ENCODE measurements at regions not wholly inside any gene's neighbourhood (a gene's known extent, or its start where the extent isn't known, plus 50 kb on each side); places are given as distances from the start of the nearest gene placed in this dataset.

GRCh38 chr17:31591924-31592323, 200.4 kb downstream of the RAB11FIP4 start:
- H3K27me3 ChIP-seq, result no peaks in the 10 kb centered on the region
- no peak overlapping the region for H3K4me3 ChIP-seq
- TF ChIP-seq POLR2A (IDR thresholded peaks at IDR 0.05) (no peak), POLR2AphosphoS5 (IDR thresholded peaks at IDR 0.05) (no peak), EP300 (IDR thresholded peaks at IDR 0.05) (no peak)
- TF ChIP-seq, protein P1, sequence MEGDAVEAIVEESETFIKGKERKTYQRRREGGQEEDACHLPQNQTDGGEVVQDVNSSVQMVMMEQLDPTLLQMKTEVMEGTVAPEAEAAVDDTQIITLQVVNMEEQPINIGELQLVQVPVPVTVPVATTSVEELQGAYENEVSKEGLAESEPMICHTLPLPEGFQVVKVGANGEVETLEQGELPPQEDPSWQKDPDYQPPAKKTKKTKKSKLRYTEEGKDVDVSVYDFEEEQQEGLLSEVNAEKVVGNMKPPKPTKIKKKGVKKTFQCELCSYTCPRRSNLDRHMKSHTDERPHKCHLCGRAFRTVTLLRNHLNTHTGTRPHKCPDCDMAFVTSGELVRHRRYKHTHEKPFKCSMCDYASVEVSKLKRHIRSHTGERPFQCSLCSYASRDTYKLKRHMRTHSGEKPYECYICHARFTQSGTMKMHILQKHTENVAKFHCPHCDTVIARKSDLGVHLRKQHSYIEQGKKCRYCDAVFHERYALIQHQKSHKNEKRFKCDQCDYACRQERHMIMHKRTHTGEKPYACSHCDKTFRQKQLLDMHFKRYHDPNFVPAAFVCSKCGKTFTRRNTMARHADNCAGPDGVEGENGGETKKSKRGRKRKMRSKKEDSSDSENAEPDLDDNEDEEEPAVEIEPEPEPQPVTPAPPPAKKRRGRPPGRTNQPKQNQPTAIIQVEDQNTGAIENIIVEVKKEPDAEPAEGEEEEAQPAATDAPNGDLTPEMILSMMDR (IDR thresholded peaks at IDR 0.05), result no peak
- H3K27ac ChIP-seq, result no peak overlapping the region
- 93 to 100% (median 97%) methylated on average over 2 of the region's 2 CpGs for WGBS, 5 donors
- peaks cover 7 to 27% (median 18%) of the 10 kb centered on the region in 4 donors for H3K4me1 ChIP-seq
- intact Hi-C loops (cut with DNase I; ENCODE audit: low total_unique reads), result no loop called here
- H3K36me3 ChIP-seq, result peaks cover 0 to 25% (median 10%) of the 10 kb centered on the region in 4 donors
- no peaks in the 10 kb centered on the region for H3K9me3 ChIP-seq
- DNase-seq, result no peak

DNA sequence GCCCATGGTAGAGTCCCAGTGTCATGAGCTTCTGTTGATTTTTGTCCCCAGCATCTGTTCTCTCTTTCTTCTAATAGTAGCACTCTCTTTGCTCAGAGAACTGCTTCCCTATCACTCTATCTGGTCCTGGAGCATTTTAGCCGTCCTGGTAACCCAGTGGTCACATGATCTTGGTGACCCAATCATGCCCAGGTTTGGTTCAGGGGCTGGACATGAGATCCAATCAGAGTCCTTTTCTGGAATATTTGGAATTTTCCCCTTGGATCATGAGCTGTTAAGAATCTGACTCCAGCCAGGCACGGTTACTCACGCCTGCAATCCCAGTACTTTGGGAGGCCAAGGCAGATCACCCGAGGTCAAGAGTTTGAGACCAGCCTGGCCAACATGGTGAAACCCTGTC, 197.0 kb downstream of the RAB11FIP4 start:
- DNase-seq, result no peak
- TF ChIP-seq EP300 (IDR thresholded peaks at IDR 0.05) (no peak), POLR2AphosphoS5 (IDR thresholded peaks at IDR 0.05) (no peak), POLR2A (IDR thresholded peaks at IDR 0.05) (no peak)
- TF ChIP-seq, protein P1 (IDR thresholded peaks at IDR 0.05), result no peak
- no peak overlapping the region for H3K4me3 ChIP-seq
- no peaks in the 10 kb centered on the region for H3K27me3 ChIP-seq
- intact Hi-C loops (cut with DNase I; ENCODE audit: low total_unique reads), result no loop called here
- peaks cover 0 to 25% (median 7%) of the 10 kb centered on the region in 4 donors for H3K36me3 ChIP-seq
- 84 to 89% (median 85%) methylated on average over 4 of the region's 4 CpGs for WGBS, 5 donors
- H3K4me1 ChIP-seq, result peaks cover 0 to 24% (median 10%) of the 10 kb centered on the region in 4 donors
- no peak overlapping the region for H3K27ac ChIP-seq
- no peaks in the 10 kb centered on the region for H3K9me3 ChIP-seq

DNA sequence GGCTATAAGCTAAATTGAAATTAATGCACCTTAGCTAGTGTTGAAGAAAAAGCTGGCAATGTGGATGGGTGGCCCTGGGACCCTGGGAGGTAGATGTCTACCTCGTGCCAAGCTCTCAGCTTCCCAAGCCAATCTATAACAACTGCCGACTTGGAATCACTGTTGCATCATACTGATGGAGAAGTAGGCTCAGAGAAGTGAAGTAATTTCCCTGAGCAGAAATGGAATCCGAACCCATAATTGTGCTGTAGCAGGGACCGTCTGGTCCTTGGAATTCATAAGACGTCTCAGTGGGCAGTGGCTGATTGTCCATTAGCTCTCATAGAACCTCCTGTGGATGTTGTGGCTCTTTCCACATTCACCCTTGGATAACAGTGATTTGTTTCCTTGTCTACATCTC, 196.6 kb downstream of the RAB11FIP4 start:
- H3K36me3 ChIP-seq, result peaks cover 0 to 20% (median 5%) of the 10 kb centered on the region in 4 donors
- no peaks in the 10 kb centered on the region for H3K27me3 ChIP-seq
- 87 to 94% (median 90%) methylated on average over 5 of the region's 5 CpGs for WGBS, 5 donors
- intact Hi-C loops (cut with DNase I; ENCODE audit: low total_unique reads), result no loop called here
- no peak for TF ChIP-seq EP300 (IDR thresholded peaks at IDR 0.05)
- no peak for TF ChIP-seq POLR2AphosphoS5 (IDR thresholded peaks at IDR 0.05)
- TF ChIP-seq POLR2A (IDR thresholded peaks at IDR 0.05), result no peak
- TF ChIP-seq, protein P1 (IDR thresholded peaks at IDR 0.05), result no peak
- H3K4me1 ChIP-seq, result peaks cover under 1 to 29% (median 13%) of the 10 kb centered on the region in 4 donors
- DNase-seq, result no peak
- H3K9me3 ChIP-seq, result no peaks in the 10 kb centered on the region
- no peak overlapping the region for H3K27ac ChIP-seq
- H3K4me3 ChIP-seq, result no peak overlapping the region

Small RNA genes lying in the stretch of these regions (small RNA-seq; reads per million reads assigned to genes)
- gene AC007923.3 (0 reads per million in 4 donors), gene RNU6-1134P (0 reads per million in 4 donors)

Measured in stomach (tissue), 8 donors.